HCT116 (cell line): ENCODE measurements at regions not wholly inside any gene's neighbourhood (a gene's known extent, or its start where the extent isn't known, plus 50 kb on each side); places are given as distances from the start of the nearest gene placed in this dataset.

Experiments
- ATAC-seq: fragments of 200-7000 bp; cut with Tn5 transposase; 2 replicates; pipeline ENCODE4 v1.9.1; 2020; ENCODE audit warnings: mild to moderate bottlenecking, moderate library complexity
- BruUV-seq: library from RNA; stranded (reverse); fragments of 400-500 nt; replicated peaks from 2 replicates; lab custom pipeline; 2021; lab: Mats Ljungman, UMichigan
- CTCF ChIA-PET: fragments of 300-600 bp; sonication (Branson Sonifier 250); formaldehyde crosslinking; loops from one replicate; lab custom pipeline; 2021; ENCODE audit warnings: antibody characterized with exemption; lab: Charles Lee
- POLR2A ChIA-PET: fragments of 300-600, 350-600 bp; sonication (Branson Sonifier 250); formaldehyde crosslinking; loops from one replicate; lab custom pipeline; 2021; ENCODE audit warnings: antibody characterized with exemption; lab: Charles Lee
- RAD21 ChIA-PET, 2 experiments: fragments of 300-600 bp; sonication (Branson Sonifier 250); formaldehyde crosslinking; loops; one replicate each; lab custom pipeline; 2023; ENCODE audit warnings: low total read pairs in 2 of 2; ENCODE audit not compliant: uncharacterized antibody in 2 of 2, unreplicated experiment in 2 of 2, low non-redundant PET in 1 of 2; lab: Charles Lee
- DNase-seq: peaks from one replicate; pipeline ENCODE4 v3.0.0-alpha.2; 2010; ENCODE audit warnings: low read depth, low spot score
- H2AFZ ChIP-seq: fragments of 200-600 bp; shearing (Covaris generic), sonication (generic); 2 replicates; pipeline ENCODE4 v1.6.1; 2017; ENCODE audit warnings: low read depth, mixed run types, mixed read lengths, antibody characterized with exemption, low read length; ENCODE audit not compliant: poor library complexity, severe bottlenecking
- H3K27ac ChIP-seq: 2 replicates; pipeline ENCODE4 v1.5.1; 2012; ENCODE audit warnings: low read depth, low read length
- H3K27me3 ChIP-seq: fragments of 200-600 bp; sonication (generic); 2 replicates; pipeline ENCODE4 v1.6.1; 2016; ENCODE audit warnings: mixed run types, low read length, mixed read lengths; ENCODE audit not compliant: insufficient read depth
- H3K36me3 ChIP-seq, 2 experiments: fragments of 200-500 bp in 1 of 2; fragments of 200-600 bp in 1 of 2; sonication (Bioruptor generic) in 1 of 2; sonication (generic) in 1 of 2; 2 replicates each; pipeline versions ENCODE4 v1.5.1 to v1.6.1; 2014 to 2016; ENCODE audit warnings: low read length in 2 of 2, inconsistent platforms in 1 of 2, mixed read lengths in 1 of 2, mixed run types in 1 of 2; ENCODE audit not compliant: insufficient read depth in 2 of 2, control insufficient read depth in 1 of 2
- H3K4me1 ChIP-seq, 2 experiments: fragments of 200-600 bp in 1 of 2; sonication (generic) in 1 of 2; 2 replicates each; pipeline versions ENCODE4 v1.5.1 to v1.6.1; 2012 to 2017; ENCODE audit warnings: low read length in 2 of 2, inconsistent platforms in 1 of 2, mild to moderate bottlenecking in 1 of 2, mixed read lengths in 1 of 2, mixed run types in 1 of 2, moderate library complexity in 1 of 2; ENCODE audit not compliant: insufficient read depth in 2 of 2, control insufficient read depth in 1 of 2
- H3K4me2 ChIP-seq: fragments of 200-600 bp; sonication (generic); 2 replicates; pipeline ENCODE4 v1.6.1; 2017; ENCODE audit warnings: mixed run types, low read length, mixed read lengths
- H3K4me3 ChIP-seq, 2 experiments: fragments of 200-600 bp in 1 of 2; sonication (generic) in 1 of 2; replicated peaks in 1 of 2; 2 replicates each; pipeline ENCODE4 v1.5.1; 2011 to 2016; ENCODE audit warnings: low read length in 2 of 2, control low read depth in 1 of 2, low read depth in 1 of 2, mild to moderate bottlenecking in 1 of 2, mixed read lengths in 1 of 2, mixed run types in 1 of 2
- H3K79me2 ChIP-seq: fragments of 200-600 bp; sonication (generic); 2 replicates; pipeline ENCODE4 v1.6.1; 2017; ENCODE audit warnings: mild to moderate bottlenecking, mixed run types, low read length, moderate library complexity, mixed read lengths; ENCODE audit not compliant: insufficient read depth
- H3K9ac ChIP-seq: fragments of 200-600 bp; sonication (generic); 2 replicates; pipeline ENCODE4 v1.6.1; 2016; ENCODE audit warnings: low read length, mixed read lengths
- H3K9me2 ChIP-seq: fragments of 200-600 bp; sonication (generic), shearing (Covaris generic); 2 replicates; pipeline ENCODE4 v1.6.1; 2017; ENCODE audit warnings: mixed run types, mild to moderate bottlenecking, moderate library complexity; ENCODE audit not compliant: insufficient read depth
- H3K9me3 ChIP-seq, 2 experiments: fragments of 200-500 bp in 1 of 2; fragments of 200-600 bp in 1 of 2; sonication (Bioruptor generic) in 1 of 2; sonication (generic) in 1 of 2; 2 replicates each; pipeline ENCODE4 v1.6.1; 2014 to 2017; ENCODE audit warnings: low read length in 2 of 2, mixed read lengths in 2 of 2, inconsistent platforms in 1 of 2, low read depth in 1 of 2, mild to moderate bottlenecking in 1 of 2, mixed run types in 1 of 2, moderate library complexity in 1 of 2; ENCODE audit not compliant: control insufficient read depth in 1 of 2, insufficient read depth in 1 of 2
- H4K20me1 ChIP-seq: fragments of 200-600 bp; sonication (generic), shearing (Covaris generic); 2 replicates; pipeline ENCODE4 v1.6.1; 2017; ENCODE audit warnings: mixed run types, mild to moderate bottlenecking, moderate library complexity; ENCODE audit not compliant: insufficient read depth
- CEBPB ChIP-seq: IDR thresholded peaks from 2 replicates; pipeline ENCODE4 v1.6.1; 2012; ENCODE audit warnings: low read depth
- EGR1 ChIP-seq: IDR thresholded peaks from 2 replicates; pipeline ENCODE4 v1.6.1; 2012; ENCODE audit warnings: low read depth
- ELF1 ChIP-seq: IDR thresholded peaks from 2 replicates; pipeline ENCODE4 v1.6.1; 2012; ENCODE audit warnings: low read depth, borderline replicate concordance
- EZH2phosphoT487 ChIP-seq: fragments of 200-600 bp; IDR thresholded peaks from 2 replicates; pipeline ENCODE4 v1.6.1; 2018; ENCODE audit warnings: antibody characterized with exemption, borderline replicate concordance
- FOSL1 ChIP-seq: IDR thresholded peaks from 2 replicates; pipeline ENCODE4 v1.6.1; 2012; ENCODE audit warnings: low read depth
- RAD21 ChIP-seq: IDR thresholded peaks from 2 replicates; pipeline ENCODE4 v1.6.1; 2012; ENCODE audit warnings: low read depth, mild to moderate bottlenecking
- SIN3A ChIP-seq: IDR thresholded peaks from 2 replicates; pipeline ENCODE4 v1.6.1; 2012; ENCODE audit warnings: low read depth
- SP1 ChIP-seq: IDR thresholded peaks from 2 replicates; pipeline ENCODE4 v1.6.1; 2012; ENCODE audit warnings: low read depth
- SRF ChIP-seq: IDR thresholded peaks from 2 replicates; pipeline ENCODE4 v1.6.1; 2012; ENCODE audit warnings: low read depth
- TCF7L2 ChIP-seq: IDR thresholded peaks from 2 replicates; pipeline ENCODE4 v1.7.0; 2011; ENCODE audit warnings: borderline replicate concordance, inconsistent platforms; ENCODE audit not compliant: insufficient read depth, insufficient read length; ENCODE audit errors: extremely low read depth
- ZFX ChIP-seq: fragments of 450-650 bp; IDR thresholded peaks from 2 replicates; pipeline ENCODE4 v1.6.1; 2017
- ZNF274 ChIP-seq: fragments of 200-500 bp; sonication (Bioruptor generic); IDR thresholded peaks from 2 replicates; pipeline ENCODE4 v1.6.1; 2014; ENCODE audit warnings: mild to moderate bottlenecking, low read depth, low read length, inconsistent platforms
- intact Hi-C: fragments of 100-400 bp; cut with micrococcal nuclease; formaldehyde crosslinking; loops from 2 replicates; pipeline ENCODE4 v1.10.0; 2022
- TF ChIP-seq, protein P1 (sequence below): IDR thresholded peaks from 2 replicates; pipeline ENCODE4 v1.6.1; 2012; ENCODE audit warnings: low read depth
- TF ChIP-seq, protein P2 (sequence below): IDR thresholded peaks from 2 replicates; pipeline ENCODE4 v1.6.1; 2012
- TF ChIP-seq, protein P3 (sequence below): IDR thresholded peaks from 2 replicates; pipeline ENCODE4 v1.6.1; 2012

DNA sequence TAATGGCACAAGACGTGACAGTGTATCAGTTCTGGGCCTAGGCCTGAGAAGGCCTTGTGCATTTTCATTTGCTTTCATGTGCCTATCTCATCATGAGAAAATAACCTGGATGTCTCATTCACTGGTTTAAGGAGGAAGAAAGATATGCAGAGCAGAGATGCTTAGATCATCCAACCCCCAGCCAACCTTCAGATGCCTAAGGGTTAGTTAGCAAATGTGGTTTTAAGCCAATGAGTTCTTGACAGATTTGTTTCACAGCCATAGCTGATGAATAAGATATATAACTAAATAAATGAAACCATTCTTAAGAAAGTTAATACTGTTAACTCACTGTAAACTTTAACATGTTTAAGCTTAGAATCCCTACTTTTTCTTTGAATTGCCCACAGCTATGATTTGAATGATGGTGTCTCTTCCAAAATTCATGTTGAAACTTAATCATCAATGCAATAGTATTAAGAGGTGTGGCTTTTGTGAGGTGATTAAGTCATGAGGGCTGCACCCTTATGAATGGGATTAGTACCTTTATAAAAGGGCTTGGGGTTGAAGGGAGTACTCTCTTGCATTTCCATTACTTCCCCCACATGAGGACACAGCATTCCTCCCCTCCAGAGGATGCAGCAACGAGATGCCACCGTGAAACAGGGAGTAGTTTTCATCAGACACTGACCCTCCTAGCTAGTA is 324.6 kb upstream of the TBC1D5 start:
- RAD21 ChIA-PET: no interaction called here
- no peak overlapping the region for H3K9ac ChIP-seq
- H3K9me2 ChIP-seq: no peaks in the 10 kb centered on the region
- peaks cover 0 to 20% of the 10 kb centered on the region in 2 experiments; a peak in 2 of 4 replicates for H3K4me1 ChIP-seq
- H3K27me3 ChIP-seq: no peaks in the 10 kb centered on the region
- no TSS peak for BruUV-seq
- no peak overlapping the region for H2AFZ ChIP-seq
- no peak for DNase-seq
- H3K36me3 ChIP-seq: no peaks in the 10 kb centered on the region
- CTCF ChIA-PET: no interaction called here
- no peak for ATAC-seq
- H3K9me3 ChIP-seq: no peaks in the 10 kb centered on the region
- H4K20me1 ChIP-seq: no peaks in the 10 kb centered on the region
- H3K27ac ChIP-seq: no peak overlapping the region
- intact Hi-C loops: no loop called here
- POLR2A ChIA-PET: no interaction called here
- TF ChIP-seq FOSL1: no peak
- TF ChIP-seq ZFX: no peak
- no peak for TF ChIP-seq CEBPB
- no peak for TF ChIP-seq SP1
- no peak overlapping the region for H3K4me2 ChIP-seq
- H3K4me3 ChIP-seq: no peak overlapping the region
- no peaks in the 10 kb centered on the region for H3K79me2 ChIP-seq

DNA sequence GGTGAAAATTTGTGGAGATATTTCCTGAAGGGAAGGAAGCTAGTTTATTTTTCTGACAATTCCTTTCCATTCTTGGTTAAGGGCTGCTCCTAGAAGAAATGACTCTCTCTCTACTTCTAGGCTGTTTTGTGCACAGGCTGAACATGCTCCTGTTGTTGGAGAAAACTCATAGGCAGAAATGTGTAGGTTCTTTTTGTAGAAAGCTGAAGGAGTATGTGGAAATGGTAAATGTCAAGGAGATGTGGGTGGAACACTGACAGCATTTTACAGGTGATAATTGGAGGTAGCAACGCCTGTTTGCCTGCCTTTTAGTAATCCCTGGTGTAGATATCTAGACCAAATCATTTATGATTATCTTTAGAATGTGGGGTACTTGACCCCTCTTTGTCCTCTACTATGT is 322.2 kb upstream of the TBC1D5 start:
- POLR2A ChIA-PET: no interaction called here
- no peak for ATAC-seq
- CTCF ChIA-PET: no interaction called here
- Histone ChIP-seq H3K27me3 (no peaks in the 10 kb centered on the region), H3K36me3 (no peaks in the 10 kb centered on the region), H3K4me1 (peaks cover 0 to 20% of the 10 kb centered on the region in 2 experiments; a peak in 2 of 4 replicates), H3K4me3 (no peak overlapping the region), H3K27ac (no peak overlapping the region), H3K9ac (no peak overlapping the region), H4K20me1 (no peaks in the 10 kb centered on the region), H3K9me3 (no peaks in the 10 kb centered on the region), H3K4me2 (no peak overlapping the region), H3K9me2 (no peaks in the 10 kb centered on the region), H2AFZ (no peak overlapping the region), H3K79me2 (no peaks in the 10 kb centered on the region)
- RAD21 ChIA-PET: no interaction called here
- DNase-seq: no peak
- no TSS peak for BruUV-seq
- TF ChIP-seq, protein P1, sequence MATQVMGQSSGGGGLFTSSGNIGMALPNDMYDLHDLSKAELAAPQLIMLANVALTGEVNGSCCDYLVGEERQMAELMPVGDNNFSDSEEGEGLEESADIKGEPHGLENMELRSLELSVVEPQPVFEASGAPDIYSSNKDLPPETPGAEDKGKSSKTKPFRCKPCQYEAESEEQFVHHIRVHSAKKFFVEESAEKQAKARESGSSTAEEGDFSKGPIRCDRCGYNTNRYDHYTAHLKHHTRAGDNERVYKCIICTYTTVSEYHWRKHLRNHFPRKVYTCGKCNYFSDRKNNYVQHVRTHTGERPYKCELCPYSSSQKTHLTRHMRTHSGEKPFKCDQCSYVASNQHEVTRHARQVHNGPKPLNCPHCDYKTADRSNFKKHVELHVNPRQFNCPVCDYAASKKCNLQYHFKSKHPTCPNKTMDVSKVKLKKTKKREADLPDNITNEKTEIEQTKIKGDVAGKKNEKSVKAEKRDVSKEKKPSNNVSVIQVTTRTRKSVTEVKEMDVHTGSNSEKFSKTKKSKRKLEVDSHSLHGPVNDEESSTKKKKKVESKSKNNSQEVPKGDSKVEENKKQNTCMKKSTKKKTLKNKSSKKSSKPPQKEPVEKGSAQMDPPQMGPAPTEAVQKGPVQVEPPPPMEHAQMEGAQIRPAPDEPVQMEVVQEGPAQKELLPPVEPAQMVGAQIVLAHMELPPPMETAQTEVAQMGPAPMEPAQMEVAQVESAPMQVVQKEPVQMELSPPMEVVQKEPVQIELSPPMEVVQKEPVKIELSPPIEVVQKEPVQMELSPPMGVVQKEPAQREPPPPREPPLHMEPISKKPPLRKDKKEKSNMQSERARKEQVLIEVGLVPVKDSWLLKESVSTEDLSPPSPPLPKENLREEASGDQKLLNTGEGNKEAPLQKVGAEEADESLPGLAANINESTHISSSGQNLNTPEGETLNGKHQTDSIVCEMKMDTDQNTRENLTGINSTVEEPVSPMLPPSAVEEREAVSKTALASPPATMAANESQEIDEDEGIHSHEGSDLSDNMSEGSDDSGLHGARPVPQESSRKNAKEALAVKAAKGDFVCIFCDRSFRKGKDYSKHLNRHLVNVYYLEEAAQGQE: no peak
- TF ChIP-seq EGR1: no peak
- TF ChIP-seq SIN3A: no peak
- TF ChIP-seq ZFX: no peak
- TF ChIP-seq RAD21: no peak
- TF ChIP-seq ZNF274: no peak
- no peak for TF ChIP-seq CEBPB
- no peak for TF ChIP-seq SP1
- TF ChIP-seq SRF: no peak
- TF ChIP-seq ELF1: no peak
- TF ChIP-seq EZH2phosphoT487: no peak
- TF ChIP-seq, protein P2, sequence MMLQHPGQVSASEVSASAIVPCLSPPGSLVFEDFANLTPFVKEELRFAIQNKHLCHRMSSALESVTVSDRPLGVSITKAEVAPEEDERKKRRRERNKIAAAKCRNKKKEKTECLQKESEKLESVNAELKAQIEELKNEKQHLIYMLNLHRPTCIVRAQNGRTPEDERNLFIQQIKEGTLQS: no peak
- no peak for TF ChIP-seq TCF7L2
- TF ChIP-seq, protein P3, sequence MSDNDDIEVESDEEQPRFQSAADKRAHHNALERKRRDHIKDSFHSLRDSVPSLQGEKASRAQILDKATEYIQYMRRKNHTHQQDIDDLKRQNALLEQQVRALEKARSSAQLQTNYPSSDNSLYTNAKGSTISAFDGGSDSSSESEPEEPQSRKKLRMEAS: no peak
- intact Hi-C loops: no loop called here
